ENCODE measurements at regions not wholly inside any gene's neighbourhood (a gene's known extent, or its start where the extent isn't known, plus 50 kb on each side); places are given as distances from the start of the nearest gene placed in this dataset.

- TF ChIP-seq CTCF (conservative IDR thresholded peaks at IDR 0.05 in 1 of 2, IDR thresholded peaks at IDR 0.05 in 1 of 2; ENCODE audit: low read depth in 1 of 2, low read length in 2 of 2) (no peak), EZH2 (IDR thresholded peaks at IDR 0.05; ENCODE audit: low read length, missing control alignments) (no peak)
Observed at GRCh38 chr18:60172030-60172429, 200.5 kb downstream of the MC4R start.
